GM23338 (cell line): ENCODE measurements at regions not wholly inside any gene's neighbourhood (a gene's known extent, or its start where the extent isn't known, plus 50 kb on each side); places are given as distances from the start of the nearest gene placed in this dataset.

Experiments used
- CTCF ChIP-seq, 2 experiments: fragments of 200-600 bp in 1 of 2; sonication (generic) in 1 of 2; conservative IDR thresholded peaks; 2 replicates each; pipeline versions ENCODE4 v1.5.1 to v1.6.1; 2016 to 2017; ENCODE audit warnings: antibody characterized with exemption in 2 of 2, low read depth in 2 of 2, mild to moderate bottlenecking in 2 of 2, moderate library complexity in 1 of 2
- EZH2 ChIP-seq: fragments of 200-600 bp; sonication (generic); IDR thresholded peaks from one replicate; pipeline ENCODE4 v1.8.0; 2017; ENCODE audit warnings: antibody characterized with exemption, mild to moderate bottlenecking, low read depth; ENCODE audit not compliant: unreplicated experiment
- EZH2phosphoT487 ChIP-seq: fragments of 200-600 bp; sonication (generic); IDR thresholded peaks from one replicate; pipeline ENCODE4 v1.8.1; 2018; ENCODE audit warnings: antibody characterized with exemption; ENCODE audit not compliant: unreplicated experiment
- POLR2AphosphoS5 ChIP-seq: IDR thresholded peaks from 2 replicates; pipeline ENCODE4 v1.6.1; 2016; ENCODE audit warnings: antibody characterized with exemption, low read depth
- REST ChIP-seq: IDR thresholded peaks from one replicate; pipeline ENCODE4 v1.6.1; 2018; ENCODE audit warnings: antibody characterized with exemption; ENCODE audit not compliant: unreplicated experiment
- ZNF331 ChIP-seq: fragments of 250-450 bp; sonication (Bioruptor Pico); IDR thresholded peaks from 2 replicates; pipeline ENCODE4 v1.5.0; 2020; ENCODE audit warnings: low read depth, mild to moderate bottlenecking, moderate library complexity

DNA sequence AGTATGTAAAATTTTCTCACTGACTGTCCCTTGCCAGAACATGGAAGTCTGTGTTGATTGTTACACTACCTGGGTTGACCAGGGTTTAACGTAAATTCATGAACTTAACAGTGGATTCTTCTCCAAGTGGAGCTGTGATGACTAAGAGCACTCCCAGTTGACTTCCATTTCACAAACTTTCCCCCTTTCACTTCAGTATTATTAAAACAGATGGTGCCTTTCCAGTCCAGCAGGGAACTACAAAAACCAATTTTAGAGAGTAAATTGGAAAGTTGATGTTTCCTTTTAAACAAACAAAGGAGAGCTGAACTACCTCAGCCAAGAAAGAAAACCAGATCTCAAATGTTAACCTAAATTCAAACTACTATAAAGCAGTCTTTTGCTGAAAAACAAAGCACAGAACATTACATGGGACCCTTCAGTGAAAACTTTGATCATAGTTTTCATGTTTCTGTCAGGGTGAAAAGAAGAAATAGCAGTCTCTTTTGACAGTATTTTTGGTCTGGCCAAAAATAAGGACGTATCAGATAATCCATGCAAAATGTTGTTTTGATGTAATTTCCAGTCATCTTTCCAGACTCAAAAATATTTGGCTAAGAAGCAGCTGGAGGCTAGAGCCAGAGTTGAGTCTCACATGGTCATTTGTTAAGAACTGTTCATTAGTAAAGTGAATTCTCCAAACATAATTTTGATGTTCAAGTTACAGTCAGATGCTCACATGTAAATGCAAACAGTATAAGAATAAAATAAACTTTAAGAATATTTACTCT, 479.9 kb upstream of the AKR1E2 start:
- TF ChIP-seq REST = no peak
- no peak for TF ChIP-seq CTCF (conservative IDR thresholded peaks at IDR 0.05; ENCODE audit: low read depth in 2 of 2)
- TF ChIP-seq POLR2AphosphoS5 = no peak
- TF ChIP-seq EZH2phosphoT487 = no peak
- TF ChIP-seq ZNF331 (CRISPR knock-in tag) = no peak
- TF ChIP-seq EZH2 = no peak
